Ovary (tissue), 3 donors: ENCODE measurements at regions not wholly inside any gene's neighbourhood (a gene's known extent, or its start where the extent isn't known, plus 50 kb on each side); places are given as distances from the start of the nearest gene placed in this dataset.

Experiments used
- CTCF ChIP-seq, 3 donors: fragments of 450-650 bp in 2 of 3; fragments of 200-600 bp in 1 of 3; IDR thresholded peaks; one replicate each; pipeline versions ENCODE4 v1.5.1 to v1.8.0; 2016 to 2022; ENCODE audit warnings: antibody characterized with exemption in 3 of 3, mild to moderate bottlenecking in 1 of 3
- EP300 ChIP-seq: sonication (generic); formaldehyde crosslinking; IDR thresholded peaks from one replicate; pipeline ENCODE4 v1.6.1; 2017; ENCODE audit warnings: antibody characterized with exemption
- POLR2A ChIP-seq: fragments of 450-650 bp; IDR thresholded peaks from one replicate; pipeline ENCODE4 v1.6.1; 2017; ENCODE audit warnings: antibody characterized with exemption, mild to moderate bottlenecking, moderate library complexity
- donor health status: DM: no; HTN: no; CAD: no.

DNA sequence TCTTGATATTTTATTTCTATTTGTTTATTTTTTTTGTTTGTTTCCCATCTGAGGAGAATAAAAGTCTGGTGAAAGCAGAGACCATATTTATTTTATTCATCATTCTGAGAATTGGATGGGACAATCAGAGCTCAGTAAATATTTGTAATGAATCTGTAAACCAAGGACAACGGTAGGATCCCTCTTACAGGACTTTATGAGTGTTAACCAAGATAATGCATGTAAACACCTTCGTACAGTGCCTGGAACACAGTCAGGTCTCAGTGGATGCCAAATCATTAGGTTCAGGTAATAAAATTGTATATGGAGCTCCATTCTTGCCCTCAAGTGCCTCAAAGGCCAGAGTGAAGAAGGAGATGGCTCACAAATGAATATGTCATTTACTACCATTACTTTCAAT is 288.7 kb downstream of the PAX1 start:
- TF ChIP-seq CTCF (IDR thresholded peaks at IDR 0.05), result no peak
- TF ChIP-seq POLR2A, result no peak
- TF ChIP-seq EP300, result no peak
